ENCODE measurements at regions not wholly inside any gene's neighbourhood (a gene's known extent, or its start where the extent isn't known, plus 50 kb on each side); places are given as distances from the start of the nearest gene placed in this dataset.

GRCh38 chr4:81776794-81777193 is 305.1 kb upstream of the RASGEF1B start:
- no peaks in the 10 kb centered on the region for H3K4me1 Mint-ChIP-seq
- Histone ChIP-seq H3K4me3 (replicated peaks in 1 of 3; ENCODE audit: low read depth in 2 of 3, low read length in 3 of 3) (no peak overlapping the region), H3K4me1 (ENCODE audit: control insufficient read depth in 1 of 2, insufficient read depth in 2 of 2, low read length in 2 of 2) (no peaks in the 10 kb centered on the region), H3K4me2 (replicated peaks; ENCODE audit: extremely low read depth, low read length, poor library complexity, severe bottlenecking) (no peak overlapping the region), H3K9ac (ENCODE audit: insufficient read depth, low read length, poor library complexity, severe bottlenecking) (no peak overlapping the region), H3K27me3 (ENCODE audit: control insufficient read depth in 2 of 2, insufficient read depth in 2 of 2, low read length in 2 of 2) (no peaks in the 10 kb centered on the region), H3K79me2 (ENCODE audit: insufficient read depth, low read length) (no peaks in the 10 kb centered on the region), H3K9me3 (replicated peaks in 1 of 2; ENCODE audit: control insufficient read depth in 1 of 2, insufficient read depth in 1 of 2, low read length in 2 of 2) (no peaks in the 10 kb centered on the region), H3K36me3 (replicated peaks in 1 of 2; ENCODE audit: control insufficient read depth in 1 of 2, insufficient read depth in 2 of 2, low read length in 2 of 2) (no peaks in the 10 kb centered on the region), H2AFZ (ENCODE audit: insufficient read depth, low read depth, low read length, poor library complexity, severe bottlenecking) (no peak overlapping the region), H4K20me1 (ENCODE audit: insufficient read depth, low read length) (no peaks in the 10 kb centered on the region), H3K27ac (ENCODE audit: low read depth in 1 of 2, low read length in 2 of 2) (no peak overlapping the region)
- no peaks in the 10 kb centered on the region for H3K27me3 Mint-ChIP-seq (ENCODE audit: low read depth in 3 of 3)
- intact Hi-C loops (cut with micrococcal nuclease): no loop called here
- no peak for DNase-seq
- H3K27ac Mint-ChIP-seq: no peak overlapping the region
- peaks cover 0 to 5% (median 0%) of the 10 kb centered on the region in 7 donors for H3K9me3 Mint-ChIP-seq
- no peaks in the 10 kb centered on the region for H3K36me3 Mint-ChIP-seq
- TF ChIP-seq CTCF (IDR thresholded peaks at IDR 0.05): no peak
- no peak overlapping the region for H3K4me3 Mint-ChIP-seq

GRCh38 chr4:81773557-81773956 is 301.9 kb upstream of the RASGEF1B start:
- Mint-ChIP-seq H3K4me1 (no peaks in the 10 kb centered on the region), H3K4me3 (no peak overlapping the region), H3K27me3 (ENCODE audit: low read depth in 3 of 3) (peaks cover 0 to 1% (median 0%) of the 10 kb centered on the region in 3 donors), H3K27ac (no peak overlapping the region), H3K36me3 (no peaks in the 10 kb centered on the region), H3K9me3 (peaks cover 0 to 5% (median 0%) of the 10 kb centered on the region in 7 donors)
- Histone ChIP-seq H3K9me3 (replicated peaks in 1 of 2; ENCODE audit: control insufficient read depth in 1 of 2, insufficient read depth in 1 of 2, low read length in 2 of 2) (no peaks in the 10 kb centered on the region), H3K4me2 (replicated peaks; ENCODE audit: extremely low read depth, low read length, poor library complexity, severe bottlenecking) (no peak overlapping the region), H3K9ac (ENCODE audit: insufficient read depth, low read length, poor library complexity, severe bottlenecking) (no peak overlapping the region), H3K79me2 (ENCODE audit: insufficient read depth, low read length) (no peaks in the 10 kb centered on the region), H3K4me3 (replicated peaks in 1 of 3; ENCODE audit: low read depth in 2 of 3, low read length in 3 of 3) (no peak overlapping the region), H4K20me1 (ENCODE audit: insufficient read depth, low read length) (no peaks in the 10 kb centered on the region), H3K27ac (ENCODE audit: low read depth in 1 of 2, low read length in 2 of 2) (no peak overlapping the region), H3K36me3 (replicated peaks in 1 of 2; ENCODE audit: control insufficient read depth in 1 of 2, insufficient read depth in 2 of 2, low read length in 2 of 2) (no peaks in the 10 kb centered on the region), H3K27me3 (ENCODE audit: control insufficient read depth in 2 of 2, insufficient read depth in 2 of 2, low read length in 2 of 2) (no peaks in the 10 kb centered on the region), H3K4me1 (ENCODE audit: control insufficient read depth in 1 of 2, insufficient read depth in 2 of 2, low read length in 2 of 2) (no peaks in the 10 kb centered on the region), H2AFZ (ENCODE audit: insufficient read depth, low read depth, low read length, poor library complexity, severe bottlenecking) (no peak overlapping the region)
- intact Hi-C loops (cut with micrococcal nuclease): no loop called here
- no CpG with 5 or more reads among the region's 3 CpGs for WGBS (ENCODE audit: insufficient coverage)
- no peak for DNase-seq
- TF ChIP-seq CTCF (IDR thresholded peaks at IDR 0.05): no peak

All from CD14-positive monocyte (primary cell).